Peyer's patch (tissue), 4 donors: ENCODE measurements at regions not wholly inside any gene's neighbourhood (a gene's known extent, or its start where the extent isn't known, plus 50 kb on each side); places are given as distances from the start of the nearest gene placed in this dataset.

Experiments used
- CTCF ChIP-seq, 6 experiments: fragments of 450-650 bp in 4 of 6; fragments of 200-600 bp in 2 of 6; sonication (generic) in 1 of 6; IDR thresholded peaks; one replicate each; pipeline ENCODE4 v1.5.1; 2017 to 2019; ENCODE audit warnings: antibody characterized with exemption in 6 of 6, mild to moderate bottlenecking in 3 of 6, moderate library complexity in 1 of 6
- POLR2A ChIP-seq, 2 donors: fragments of 450-650 bp; IDR thresholded peaks; one replicate each; pipeline ENCODE4 v1.5.1; 2017; ENCODE audit warnings: antibody characterized with exemption in 2 of 2, mild to moderate bottlenecking in 2 of 2, moderate library complexity in 2 of 2

DNA sequence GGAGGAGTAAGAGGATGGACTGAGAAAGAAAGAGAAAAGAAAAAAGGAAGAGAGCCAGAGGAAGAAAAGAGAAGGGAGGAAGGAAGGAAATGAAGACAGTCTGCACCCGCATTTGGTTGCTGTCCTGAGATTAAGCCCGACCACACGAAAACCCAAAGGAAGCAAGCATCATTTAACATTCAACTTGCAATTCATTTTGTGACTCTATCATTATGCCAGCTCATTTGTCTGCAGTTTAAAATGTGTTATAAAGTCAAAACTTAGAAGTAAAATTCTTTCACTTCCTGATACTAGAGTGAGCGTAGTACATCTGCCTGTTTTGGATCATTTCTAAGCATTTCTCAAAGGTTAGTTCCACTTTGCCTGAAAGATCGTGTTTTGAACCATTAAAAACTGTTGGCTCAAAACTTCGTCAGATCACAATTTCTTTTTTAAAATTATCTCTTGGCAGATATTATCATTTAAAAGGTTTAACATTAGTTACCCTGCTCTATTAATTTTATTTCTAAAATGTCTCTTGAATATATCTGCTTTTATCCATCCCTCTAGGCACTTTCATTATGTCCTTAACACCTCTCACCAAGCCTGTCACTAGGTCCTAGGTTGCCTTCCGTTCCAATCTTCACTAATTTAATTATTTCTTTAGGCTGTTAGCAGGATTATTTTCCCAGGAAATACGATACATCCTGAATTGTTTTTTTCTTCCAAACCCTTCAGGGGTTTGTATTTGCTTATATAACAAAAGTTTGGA is 240.9 kb downstream of the TLE4 start:
- TF ChIP-seq CTCF (IDR thresholded peaks at IDR 0.05) (no peak), POLR2A (IDR thresholded peaks at IDR 0.05) (no peak)
